GM19324 (cell line): ENCODE measurements at regions not wholly inside any gene's neighbourhood (a gene's known extent, or its start where the extent isn't known, plus 50 kb on each side); places are given as distances from the start of the nearest gene placed in this dataset.
"Not testable (repeated sequence)": the region's sequence is repeated elsewhere in the genome, so short reads cannot be mapped to it uniquely, and the experiment has no call there.

Experiments used
- ATAC-seq: cut with Tn5 transposase; IDR thresholded peaks from one replicate; pipeline ENCODE4 v1.9.1; 2021; ENCODE audit warnings: mild to moderate bottlenecking, moderate library complexity; ENCODE audit not compliant: unreplicated experiment, low FRiP score

GRCh38 chr3:39558775-39559306 lies 91.4 kb downstream of the MOBP start:
- no peak for ATAC-seq

GRCh38 chr3:39559543-39559942 lies 92.1 kb downstream of the MOBP start:
- ATAC-seq = no peak

DNA sequence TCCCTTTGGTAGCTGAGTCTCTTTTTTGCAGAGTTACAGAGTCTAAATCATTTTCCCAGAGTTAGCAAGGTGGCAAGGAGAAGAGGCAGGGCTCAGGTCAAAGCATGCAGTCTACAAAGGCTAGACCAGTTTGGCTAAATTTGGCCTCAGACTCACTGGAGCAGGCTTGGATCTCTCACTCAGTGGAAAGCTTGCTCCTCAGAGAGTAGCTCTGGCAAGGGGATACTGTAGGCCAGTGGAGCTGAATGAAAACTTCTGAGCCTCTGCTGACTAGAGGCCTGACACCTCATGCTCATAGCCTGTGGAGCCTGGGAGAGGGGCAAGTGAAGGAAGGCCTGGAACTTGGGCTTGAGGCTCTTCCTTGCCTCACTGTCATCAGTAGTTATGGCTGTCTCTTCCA lies 101.0 kb downstream of the MOBP start:
- ATAC-seq = no peak

DNA sequence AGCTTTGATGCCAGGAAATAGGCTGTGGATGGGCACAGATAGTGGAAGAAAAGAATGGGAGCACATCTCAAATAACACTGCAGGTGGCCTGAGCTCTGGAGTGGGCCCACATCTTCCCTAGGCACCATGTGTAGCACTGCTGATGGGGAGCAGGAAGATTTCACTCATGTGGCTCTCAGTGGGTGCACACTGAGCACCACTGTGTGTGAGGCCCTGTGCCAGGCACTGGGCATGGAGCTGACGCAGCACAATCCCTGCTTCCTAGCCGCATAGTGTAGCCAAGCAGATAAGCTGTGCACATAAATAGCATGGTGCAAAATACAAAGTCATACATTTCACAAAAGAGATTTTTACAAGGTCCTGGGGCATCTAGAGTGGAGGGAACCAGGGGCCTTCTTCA lies 101.6 kb downstream of the MOBP start:
- no peak for ATAC-seq

DNA sequence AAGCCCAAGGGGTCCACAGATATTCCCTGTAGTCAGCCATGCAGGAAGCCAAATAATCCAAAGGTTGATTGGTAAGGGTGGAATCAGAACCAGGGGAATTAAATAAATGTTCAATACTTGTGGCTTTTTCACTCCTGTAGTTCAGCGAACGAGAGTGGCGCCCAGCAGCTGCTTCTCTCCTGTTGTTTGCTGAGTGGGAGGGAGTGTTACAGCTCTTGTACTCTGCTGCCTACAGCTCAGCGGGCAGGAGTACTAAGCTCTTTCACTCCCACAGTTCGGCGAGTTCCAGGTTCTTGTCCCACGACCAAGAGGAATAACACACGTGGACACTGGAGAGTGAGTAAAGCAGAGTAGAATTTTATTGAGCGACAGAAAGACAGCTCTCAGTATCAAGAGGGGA lies 105.9 kb downstream of the MOBP start:
- no peak for ATAC-seq

- ATAC-seq = no peak
Measured at GRCh38 chr3:39577541-39577940, 110.1 kb downstream of the MOBP start.

GRCh38 chr3:39586215-39586614 lies 118.7 kb downstream of the MOBP start:
- ATAC-seq = not testable (repeated sequence)

- ATAC-seq = no peak
Measured at GRCh38 chr3:39587113-39587512, 119.6 kb downstream of the MOBP start.

DNA sequence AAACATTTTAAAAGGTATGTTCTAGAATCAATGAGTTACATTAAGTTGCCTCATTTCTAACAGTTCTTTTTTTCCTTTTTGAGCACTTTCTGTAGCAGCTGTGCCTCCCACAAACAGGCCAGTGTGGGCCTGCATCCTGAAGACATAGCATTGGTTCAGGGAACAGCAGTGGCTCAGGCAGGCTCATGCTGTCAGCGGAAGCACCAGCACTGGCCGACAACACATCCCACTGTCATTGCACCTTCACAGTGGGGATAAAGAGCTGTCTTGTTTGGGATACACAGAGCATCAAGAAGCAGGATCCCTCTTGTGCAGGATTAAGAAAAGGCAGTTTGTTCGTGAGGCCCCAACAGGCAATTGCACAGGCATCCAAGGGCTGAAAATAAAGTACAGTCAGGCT lies 123.3 kb downstream of the MOBP start:
- no peak for ATAC-seq

GRCh38 chr3:39592311-39593050 lies 125.0 kb downstream of the MOBP start:
- no peak for ATAC-seq

DNA sequence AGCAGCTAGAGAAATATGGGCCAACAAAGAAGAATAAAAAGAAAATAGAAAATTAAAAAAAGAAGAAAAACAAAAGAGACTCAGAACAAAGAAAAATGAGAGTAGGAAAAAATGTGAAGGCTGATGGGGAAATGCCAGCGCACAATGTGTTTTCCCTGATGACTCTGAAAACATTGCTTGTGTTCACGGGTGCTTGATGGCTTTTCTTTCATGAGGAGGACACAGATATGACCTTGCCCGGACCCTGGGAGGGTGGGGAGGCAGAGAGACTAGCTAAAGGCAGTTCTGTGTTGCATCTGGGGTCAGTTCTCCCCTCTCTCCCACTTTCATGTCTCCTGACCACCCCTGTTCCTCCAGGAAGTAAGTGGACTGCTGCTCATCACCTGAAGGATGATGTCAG lies 125.9 kb downstream of the MOBP start:
- ATAC-seq = no peak

- ATAC-seq = no peak
Measured at GRCh38 chr3:39601241-39601640, 133.8 kb downstream of the MOBP start.

DNA sequence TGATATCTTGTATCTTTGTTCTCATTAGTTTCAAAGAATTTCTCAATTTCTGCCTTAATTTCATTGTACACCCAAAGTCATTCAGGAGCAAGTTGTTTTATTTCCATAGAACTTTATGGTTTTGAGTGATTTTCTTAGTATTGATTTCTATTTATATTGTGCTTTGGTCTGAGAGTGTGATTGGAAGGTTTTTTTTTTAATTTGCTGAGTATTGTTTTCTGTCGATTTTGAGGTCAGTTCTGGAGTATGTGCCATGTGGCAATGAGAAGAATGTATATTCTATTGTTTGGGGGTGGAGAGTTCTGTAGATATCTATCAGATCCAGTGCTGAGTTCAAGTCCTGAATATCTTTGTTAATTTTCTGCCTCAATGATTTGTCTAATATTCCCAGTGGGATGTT lies 138.4 kb downstream of the MOBP start:
- ATAC-seq = no peak

DNA sequence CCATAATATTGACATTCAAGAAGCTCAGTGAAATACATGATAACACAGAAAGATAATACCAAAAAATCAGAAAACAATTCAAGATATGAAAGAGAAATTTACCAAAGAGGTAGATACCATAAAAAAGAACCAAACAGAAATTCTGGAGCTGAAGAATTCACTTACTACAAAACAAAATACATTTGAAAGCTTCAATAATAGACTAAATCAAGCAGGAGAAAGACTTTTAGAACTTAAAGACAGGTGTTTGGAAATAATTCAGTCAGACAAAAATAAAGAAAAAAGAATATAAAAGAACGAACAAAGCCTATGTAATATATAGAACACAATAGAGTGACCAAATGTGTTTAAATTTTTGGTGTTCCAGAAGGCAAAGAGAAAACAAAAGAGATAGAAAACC lies 158.7 kb downstream of the MOBP start:
- no peak for ATAC-seq

DNA sequence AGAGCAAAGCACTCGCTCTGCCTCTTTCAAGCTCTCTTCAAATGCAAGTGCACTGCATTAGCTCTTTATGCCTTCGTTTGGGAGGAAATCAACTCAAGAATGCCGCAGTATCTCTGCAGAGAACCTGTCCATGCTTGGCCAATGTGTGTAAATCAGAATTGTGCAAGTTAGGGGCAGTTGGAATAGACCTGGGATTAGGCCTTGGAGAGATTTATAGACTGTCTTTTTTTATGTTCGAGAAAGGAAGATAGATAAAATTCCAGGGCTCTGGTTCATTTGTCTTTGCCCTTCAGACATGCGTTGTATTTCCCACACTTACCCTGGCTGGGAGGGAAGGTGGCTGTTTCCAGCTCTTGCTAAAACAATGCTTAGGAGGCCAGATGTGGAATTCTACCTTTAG lies 163.7 kb downstream of the MOBP start:
- ATAC-seq = no peak

DNA sequence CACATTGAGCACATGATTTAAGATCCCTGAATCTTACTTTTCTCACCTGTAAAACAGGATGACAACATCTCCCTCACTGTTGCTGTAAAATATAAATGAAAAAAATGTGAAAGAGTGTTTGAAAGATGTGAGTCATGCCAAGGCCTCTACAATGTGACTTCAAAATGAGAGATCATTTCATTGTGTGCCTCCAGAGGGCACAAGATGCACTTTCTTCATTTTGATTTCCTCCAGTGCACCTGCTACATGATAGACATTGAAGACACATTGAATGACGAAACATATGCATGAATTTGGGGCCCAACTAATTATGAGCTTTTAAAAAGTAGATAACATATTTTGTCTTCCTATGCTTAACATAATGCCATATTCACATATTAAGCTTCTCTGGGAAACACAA lies 170.3 kb downstream of the MOBP start:
- ATAC-seq = no peak

DNA sequence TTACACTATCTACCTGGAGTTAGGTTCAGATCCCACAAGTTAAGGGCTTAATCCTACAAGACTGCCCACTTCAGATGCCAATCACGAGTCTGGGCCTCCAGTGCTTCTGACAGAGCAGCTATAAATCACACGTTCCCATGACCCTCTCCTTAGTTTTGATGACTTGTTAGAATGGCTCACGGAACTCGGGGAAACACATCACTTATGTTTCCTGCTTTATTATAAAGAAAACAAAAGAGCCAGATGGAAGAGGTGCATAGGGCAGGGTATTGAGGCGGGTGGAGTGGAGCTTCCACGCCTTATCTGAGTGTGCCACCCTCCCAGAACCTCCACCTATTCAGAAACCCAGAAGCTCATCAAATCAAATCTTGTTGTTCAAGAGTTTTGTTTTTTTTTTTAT lies 170.8 kb downstream of the MOBP start:
- no peak for ATAC-seq

DNA sequence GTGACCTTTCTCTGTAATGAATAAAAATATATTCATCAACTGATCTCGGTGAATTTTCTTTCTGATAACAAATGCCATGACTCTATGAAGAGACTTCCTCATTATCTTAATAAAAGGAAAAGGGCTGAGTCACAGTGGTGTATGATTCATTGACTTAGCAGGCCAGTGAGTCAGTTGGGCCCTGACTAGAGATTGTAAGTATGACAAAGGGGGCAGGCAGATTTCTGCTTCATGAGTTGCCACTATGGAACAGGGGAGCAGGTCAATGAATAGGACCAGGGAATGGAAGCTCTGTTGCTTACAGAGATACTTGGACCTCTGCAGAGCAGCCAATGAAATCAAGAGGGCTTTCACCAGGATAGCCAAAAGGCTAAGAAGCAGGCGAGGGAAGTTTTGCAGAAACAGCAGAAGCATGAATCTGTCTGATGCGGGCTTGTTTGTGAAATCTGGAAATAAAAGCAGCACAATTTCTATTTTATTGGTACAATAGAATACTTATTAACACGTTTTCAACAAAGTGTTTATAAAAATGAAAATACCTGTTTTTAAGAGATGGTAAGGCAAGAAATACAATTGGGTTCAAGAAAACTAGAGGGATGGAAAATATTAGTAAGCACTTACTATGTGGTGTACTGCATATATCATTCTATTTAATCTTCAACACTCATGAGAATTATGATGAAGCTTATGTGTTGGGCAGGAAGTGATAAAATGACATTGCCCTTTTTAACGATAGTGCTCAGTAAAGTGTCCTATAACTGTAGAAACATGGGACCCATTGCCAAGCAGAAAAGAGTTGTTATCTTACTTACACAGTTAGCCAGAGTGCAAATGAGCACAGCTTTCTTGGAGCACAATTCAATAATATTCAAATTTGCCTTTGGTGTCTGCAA lies 169.8 kb upstream of the MYRIP start:
- no peak for ATAC-seq

DNA sequence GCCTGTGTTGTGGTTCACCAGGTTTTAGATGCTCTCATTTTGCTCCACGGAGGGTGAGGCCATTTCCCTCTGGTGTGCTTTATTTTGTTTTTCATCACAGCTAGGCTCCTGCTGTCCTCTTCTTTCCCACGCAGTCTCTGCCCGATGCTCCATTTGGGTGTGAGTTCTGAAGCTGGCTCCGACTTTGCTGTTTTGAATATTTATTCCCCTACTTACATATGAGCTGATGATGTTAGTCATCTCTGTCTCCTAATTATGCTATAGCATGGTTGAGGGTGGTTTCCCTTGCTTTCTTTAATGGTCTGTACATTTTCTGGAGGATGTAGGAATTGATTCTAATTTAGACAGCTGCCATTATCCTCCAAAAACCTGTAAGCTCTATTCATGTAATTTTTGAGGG lies 168.1 kb upstream of the MYRIP start:
- no peak for ATAC-seq

DNA sequence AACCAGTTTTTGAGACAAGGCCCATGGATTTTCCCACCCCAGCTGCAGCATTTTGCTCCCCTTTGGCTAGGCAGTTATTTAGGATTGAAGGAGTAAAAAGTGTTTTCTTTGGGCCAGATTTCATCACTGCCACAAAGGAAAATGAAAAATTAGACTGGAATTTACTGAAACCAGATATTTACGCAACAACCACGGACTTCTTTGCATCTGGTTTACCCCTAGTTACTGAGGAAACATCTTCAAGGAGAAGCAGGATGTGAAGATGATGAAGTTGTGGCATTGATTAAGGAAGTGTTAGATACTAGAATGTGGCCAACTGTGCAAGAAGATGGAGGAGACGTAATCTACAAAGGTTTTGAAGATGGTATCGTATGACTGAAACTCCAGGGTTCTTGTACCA lies 165.2 kb upstream of the MYRIP start:
- ATAC-seq = no peak

DNA sequence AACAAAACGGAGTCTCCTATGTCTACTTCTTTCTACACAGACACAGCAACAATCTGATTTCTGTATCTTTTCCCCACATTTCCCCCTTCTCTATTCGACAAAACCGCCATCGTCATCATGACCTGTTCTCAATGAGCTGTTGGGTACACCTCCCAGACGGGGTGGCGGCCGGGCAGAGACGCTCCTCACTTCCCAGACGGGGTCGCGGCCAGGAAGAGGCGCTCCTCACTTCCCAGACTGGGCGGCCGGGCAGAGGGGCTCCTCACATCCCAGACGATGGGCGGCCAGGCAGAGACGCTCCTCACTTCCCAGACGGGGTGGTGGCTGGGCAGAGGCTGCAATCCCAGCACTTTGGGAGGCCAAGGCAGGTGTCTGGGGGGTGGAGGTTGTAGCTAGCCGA lies 158.2 kb upstream of the MYRIP start:
- not testable (repeated sequence) for ATAC-seq
